HEK293 (cell line): ENCODE measurements at regions not wholly inside any gene's neighbourhood (a gene's known extent, or its start where the extent isn't known, plus 50 kb on each side); places are given as distances from the start of the nearest gene placed in this dataset.
A peak's percentile ranks its signal among the peaks of the same experiment; 100 is the strongest.

Experiments
- CTCF ChIA-PET: fragments of 350-600 bp; formaldehyde crosslinking; extraction: SDS; loops from one replicate; lab custom pipeline; 2021; ENCODE audit warnings: antibody characterized with exemption; lab: Yijun Ruan, JAX
- POLR2A ChIA-PET: fragments of 300-600 bp; formaldehyde crosslinking; extraction: SDS; loops from one replicate; lab custom pipeline; 2020; ENCODE audit warnings: antibody characterized with exemption, inconsistent platforms; lab: Yijun Ruan, JAX
- H3K27ac ChIP-seq: fragments of 200-500 bp; sonication (Bioruptor generic); 2 replicates; pipeline ENCODE4 v1.5.1; 2014; ENCODE audit warnings: low read depth, low read length, control low read depth, inconsistent platforms; ENCODE audit errors: extremely low read depth
- H3K36me3 ChIP-seq, 2 experiments: fragments of 200-500 bp in 1 of 2; sonication (Bioruptor generic) in 1 of 2; 1 replicate in 1 of 2; 2 replicates in 1 of 2; pipeline ENCODE4 v1.5.1; 2014 to 2017; ENCODE audit warnings: inconsistent platforms in 2 of 2, low read length in 2 of 2; ENCODE audit not compliant: control insufficient read depth in 2 of 2, insufficient read depth in 1 of 2
- H3K4me1 ChIP-seq: fragments of 200-500 bp; sonication (Bioruptor generic); 2 replicates; pipeline ENCODE4 v1.5.1; 2014; ENCODE audit warnings: mild to moderate bottlenecking, low read length, inconsistent platforms; ENCODE audit not compliant: control insufficient read depth, insufficient read depth
- H3K4me3 ChIP-seq: 2 replicates; pipeline ENCODE4 v1.5.1; 2011; ENCODE audit warnings: low read depth, mild to moderate bottlenecking, control low read depth, low read length, moderate library complexity
- H3K9me3 ChIP-seq: fragments of 200-500 bp; sonication (Bioruptor generic); 2 replicates; pipeline ENCODE4 v1.5.1; 2014; ENCODE audit warnings: low read depth, low read length, inconsistent platforms; ENCODE audit not compliant: control insufficient read depth, insufficient read depth
- EGR2 ChIP-seq: fragments of 450-650 bp; formaldehyde crosslinking; IDR thresholded peaks from 2 replicates; pipeline ENCODE4 v1.5.1; 2016; ENCODE audit warnings: low read depth, missing biosample characterization, missing genetic modification characterization
- GLIS1 ChIP-seq: fragments of 450-650 bp; formaldehyde crosslinking; IDR thresholded peaks from 2 replicates; pipeline ENCODE4 v1.5.1; 2016; ENCODE audit warnings: missing biosample characterization, missing genetic modification characterization
- GLIS2 ChIP-seq: fragments of 450-650 bp; formaldehyde crosslinking; IDR thresholded peaks from 2 replicates; pipeline ENCODE4 v1.5.1; 2016; ENCODE audit warnings: missing biosample characterization, missing genetic modification characterization
- HOXD13 ChIP-seq: sonication (generic); formaldehyde crosslinking; IDR thresholded peaks from 2 replicates; pipeline ENCODE4 v1.8.0; 2022; ENCODE audit warnings: missing genetic modification reagents, borderline replicate concordance
- KLF1 ChIP-seq: fragments of 450-650 bp; formaldehyde crosslinking; IDR thresholded peaks from 2 replicates; pipeline ENCODE4 v1.5.1; 2016; ENCODE audit warnings: missing biosample characterization, missing genetic modification characterization
- KLF9 ChIP-seq: fragments of 450-650 bp; formaldehyde crosslinking; IDR thresholded peaks from 2 replicates; pipeline ENCODE4 v1.5.1; 2016; ENCODE audit warnings: missing biosample characterization, missing genetic modification characterization, low read depth
- MZF1 ChIP-seq: fragments of 450-650 bp; formaldehyde crosslinking; IDR thresholded peaks from 2 replicates; pipeline ENCODE4 v1.5.1; 2017; ENCODE audit warnings: missing biosample characterization, missing genetic modification characterization, borderline replicate concordance
- ZFHX2 ChIP-seq: fragments of 450-650 bp; formaldehyde crosslinking; conservative IDR thresholded peaks from 2 replicates; pipeline ENCODE4 v1.5.1; 2016; ENCODE audit warnings: missing biosample characterization, missing genetic modification characterization
- ZNF148 ChIP-seq: fragments of 450-650 bp; formaldehyde crosslinking; IDR thresholded peaks from 2 replicates; pipeline ENCODE4 v1.5.0; 2017; ENCODE audit warnings: missing biosample characterization, missing genetic modification characterization, borderline replicate concordance
- ZNF174 ChIP-seq: fragments of 450-650 bp; formaldehyde crosslinking; IDR thresholded peaks from 2 replicates; pipeline ENCODE4 v1.5.0; 2017; ENCODE audit warnings: missing biosample characterization, mild to moderate bottlenecking, missing genetic modification characterization
- ZNF24 ChIP-seq: fragments of 450-650 bp; formaldehyde crosslinking; IDR thresholded peaks from 2 replicates; pipeline ENCODE4 v1.5.1; 2016; ENCODE audit warnings: missing biosample characterization, missing genetic modification characterization
- ZNF292 ChIP-seq: fragments of 450-650 bp; formaldehyde crosslinking; IDR thresholded peaks from 2 replicates; pipeline ENCODE4 v1.5.1; 2016; ENCODE audit warnings: low read depth, missing biosample characterization, missing genetic modification characterization, borderline replicate concordance
- ZNF398 ChIP-seq: fragments of 450-650 bp; formaldehyde crosslinking; IDR thresholded peaks from 2 replicates; pipeline ENCODE4 v1.5.1; 2017; ENCODE audit warnings: missing biosample characterization, missing genetic modification characterization
- ZNF510 ChIP-seq: fragments of 450-650 bp; formaldehyde crosslinking; IDR thresholded peaks from 2 replicates; pipeline ENCODE4 v1.5.1; 2018; ENCODE audit warnings: mild to moderate bottlenecking, missing genetic modification characterization, missing biosample characterization; ENCODE audit not compliant: insufficient replicate concordance
- ZNF692 ChIP-seq: fragments of 450-650 bp; formaldehyde crosslinking; IDR thresholded peaks from 2 replicates; pipeline ENCODE4 v1.5.1; 2016; ENCODE audit warnings: missing biosample characterization, missing genetic modification characterization
- ZNF707 ChIP-seq: fragments of 450-650 bp; formaldehyde crosslinking; IDR thresholded peaks from 2 replicates; pipeline ENCODE4 v1.5.1; 2016; ENCODE audit warnings: missing biosample characterization, missing genetic modification characterization

- TF ChIP-seq ZNF398 (tag by site-specific recombination) (no peak), ZNF174 (tag by site-specific recombination) (no peak), GLIS2 (0 out of 2 replicates have a peak, but pooled peaks have one; percentile 25), HOXD13 (CRISPR knock-in tag) (no peak), GLIS1 (peak; percentile 39; the same call in 1 of the 2 replicates), ZNF692 (tag by site-specific recombination) (peak; percentile 67), ZNF510 (tag by site-specific recombination) (no peak), ZNF707 (tag by site-specific recombination) (no peak)
Observed at GRCh38 chr15:69576035-69576526, 123.5 kb downstream of the RPLP1 start (continued).

GRCh38 chr15:69576948-69577351, 124.3 kb downstream of the RPLP1 start:
- ChIA-PET POLR2A (no interaction called here), CTCF (interaction anchor here (0.6 to 2.2 kb wide), 10 partner anchors 9 to 911 kb away, joined by 3 to 11 read pairs (median 3); no protein-coding TSS in a partner anchor)
- Histone ChIP-seq H3K36me3 (no peaks in the 10 kb centered on the region), H3K4me3 (no peak overlapping the region), H3K9me3 (no peaks in the 10 kb centered on the region), H3K27ac (no peak overlapping the region), H3K4me1 (0 out of 2 replicates have a peak, but pooled peaks cover 3% of the 10 kb centered on the region)
- TF ChIP-seq KLF1 (tag by site-specific recombination) (peak; percentile 21; the same call in 1 of the 2 replicates), MZF1 (tag by site-specific recombination) (no peak), ZNF24 (no peak)
- TF ChIP-seq, all 188 proteins: peak for 1

- POLR2A ChIA-PET = no interaction called here
- Histone ChIP-seq H3K4me1 (0 out of 2 replicates have a peak, but pooled peaks cover 3% of the 10 kb centered on the region), H3K36me3 (no peaks in the 10 kb centered on the region), H3K27ac (no peak overlapping the region), H3K9me3 (no peaks in the 10 kb centered on the region), H3K4me3 (no peak overlapping the region)
- TF ChIP-seq ZNF148 (tag by site-specific recombination) = no peak
- TF ChIP-seq KLF9 (tag by site-specific recombination) = no peak
- 0 out of 2 replicates have a peak, but pooled peaks have one; percentile 7 for TF ChIP-seq KLF1 (tag by site-specific recombination)
- TF ChIP-seq, all 188 proteins: peak for 1
- CTCF ChIA-PET = interaction anchor here (0.6 to 2.2 kb wide), 6 partner anchors 18 to 910 kb away, joined by 3 to 11 read pairs (median 3); no protein-coding TSS in a partner anchor
Observed at GRCh38 chr15:69577397-69577796, 124.8 kb downstream of the RPLP1 start.

GRCh38 chr15:69578252-69578651, 125.6 kb downstream of the RPLP1 start:
- 0 out of 2 replicates have a peak, but pooled peaks cover 3% of the 10 kb centered on the region for H3K4me1 ChIP-seq
- H3K27ac ChIP-seq = no peak overlapping the region
- TF ChIP-seq ZNF292 (tag by site-specific recombination) (no peak), ZFHX2 (tag by site-specific recombination) (peak; percentile 68), EGR2 (tag by site-specific recombination) (peak; percentile 91)
- TF ChIP-seq, all 188 proteins: peak for 2
- ChIA-PET POLR2A (no interaction called here), CTCF (interaction anchor here (2.2 kb wide), 1 partner anchor 910 kb away, joined by 11 read pairs; no protein-coding TSS in a partner anchor)
- Histone ChIP-seq H3K4me3 (no peak overlapping the region), H3K9me3 (no peaks in the 10 kb centered on the region), H3K36me3 (no peaks in the 10 kb centered on the region)
